HG02852 (cell line): ENCODE measurements at regions not wholly inside any gene's neighbourhood (a gene's known extent, or its start where the extent isn't known, plus 50 kb on each side); places are given as distances from the start of the nearest gene placed in this dataset.
"Not testable (repeated sequence)": the region's sequence is repeated elsewhere in the genome, so short reads cannot be mapped to it uniquely, and the experiment has no call there.

Experiments
- ATAC-seq: cut with Tn5 transposase; IDR thresholded peaks from one replicate; pipeline ENCODE4 v1.9.1; 2021; ENCODE audit warnings: mild to moderate bottlenecking, moderate library complexity; ENCODE audit not compliant: unreplicated experiment

GRCh38 chr6:112846681-112847080, 499.6 kb downstream of the RFPL4B start:
- ATAC-seq, result no peak

DNA sequence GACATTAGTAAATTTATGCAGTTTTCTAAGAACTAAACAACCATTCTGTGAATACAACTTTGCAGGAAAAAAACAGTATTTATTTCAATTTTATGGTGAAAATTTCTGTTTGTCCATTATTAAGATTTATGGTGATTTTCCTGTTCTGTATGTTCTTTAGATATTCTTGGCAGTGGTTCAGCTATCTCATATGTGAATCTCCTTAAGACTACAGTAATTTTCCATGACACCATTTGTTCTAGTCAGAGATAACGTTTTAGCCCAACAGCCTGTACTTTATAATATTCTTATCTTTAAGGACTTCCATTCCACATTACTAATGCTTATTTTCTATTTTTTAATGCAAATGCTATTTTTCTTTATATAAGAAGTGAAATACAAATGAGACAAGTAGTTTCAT, 504.0 kb downstream of the RFPL4B start:
- no peak for ATAC-seq

- ATAC-seq, result no peak
Measured at GRCh38 chr6:112853162-112853561, 506.0 kb downstream of the RFPL4B start.

DNA sequence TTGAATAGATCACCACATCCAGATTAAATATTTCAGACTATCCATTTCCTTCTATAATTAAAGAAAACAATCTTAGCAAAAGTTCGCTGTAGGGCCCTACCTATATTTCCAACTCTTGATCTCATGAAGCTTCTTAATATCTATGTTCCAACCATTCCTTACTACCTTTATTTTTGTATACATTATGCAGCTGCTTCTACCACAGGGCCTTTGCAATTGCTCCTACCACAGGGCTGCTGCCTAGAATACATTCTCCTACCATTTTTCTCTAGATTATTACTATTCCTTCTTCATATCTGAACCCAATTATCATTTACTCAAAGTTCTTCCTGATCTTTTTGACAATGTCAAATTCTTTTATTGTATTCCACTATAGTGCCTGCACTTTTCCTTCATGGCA, 516.6 kb downstream of the RFPL4B start:
- ATAC-seq, result no peak

GRCh38 chr6:112865131-112865530, 518.0 kb downstream of the RFPL4B start:
- ATAC-seq, result no peak

- no peak for ATAC-seq
Measured at GRCh38 chr6:112874881-112875280, 527.8 kb downstream of the RFPL4B start.

DNA sequence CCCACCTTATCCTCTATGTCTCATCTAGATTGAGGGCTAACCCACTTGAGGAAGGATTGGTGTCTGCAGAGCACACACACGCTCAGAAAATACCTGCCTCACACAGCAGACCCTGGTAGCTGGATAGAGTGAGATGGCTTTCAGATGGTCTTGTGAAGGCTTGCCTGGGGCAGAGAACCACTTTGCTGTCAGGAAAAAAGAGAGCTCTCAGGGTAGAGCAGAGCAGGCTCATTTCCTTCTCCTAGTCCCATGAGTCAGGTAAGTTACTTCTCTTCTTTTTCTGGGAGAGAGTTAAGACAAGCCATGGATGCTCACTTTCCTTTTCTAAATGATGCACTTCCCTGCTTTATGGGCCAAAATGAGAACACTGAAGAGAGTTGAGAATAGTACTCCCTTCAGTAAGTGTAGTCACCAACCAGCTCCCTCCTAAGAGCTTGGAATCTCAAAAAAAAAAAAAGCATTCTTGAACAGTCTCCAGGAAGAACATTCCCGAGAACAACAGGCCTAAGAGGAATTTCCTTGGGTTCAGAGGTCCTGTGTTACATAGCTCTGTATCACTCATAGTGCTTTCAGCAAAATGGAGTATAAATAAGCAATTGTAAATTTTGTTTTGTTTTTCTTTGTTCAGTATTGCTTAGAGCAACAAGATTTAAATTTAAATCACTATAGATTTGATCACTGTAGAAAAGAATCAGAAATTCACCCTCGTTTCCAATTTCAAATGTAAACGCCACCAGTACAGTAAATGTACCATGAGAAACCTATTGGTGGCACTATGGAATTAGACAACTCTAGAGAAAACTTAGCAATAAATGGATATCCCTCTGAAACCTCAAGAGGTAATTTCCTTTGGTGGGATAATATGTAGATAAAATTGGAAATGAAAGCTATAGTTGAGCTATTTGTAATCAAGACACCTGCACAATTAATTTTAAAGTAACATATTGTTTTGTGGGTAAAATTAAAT, 530.3 kb downstream of the RFPL4B start:
- no peak for ATAC-seq

GRCh38 chr6:112879920-112880413, 532.8 kb downstream of the RFPL4B start:
- no peak for ATAC-seq

DNA sequence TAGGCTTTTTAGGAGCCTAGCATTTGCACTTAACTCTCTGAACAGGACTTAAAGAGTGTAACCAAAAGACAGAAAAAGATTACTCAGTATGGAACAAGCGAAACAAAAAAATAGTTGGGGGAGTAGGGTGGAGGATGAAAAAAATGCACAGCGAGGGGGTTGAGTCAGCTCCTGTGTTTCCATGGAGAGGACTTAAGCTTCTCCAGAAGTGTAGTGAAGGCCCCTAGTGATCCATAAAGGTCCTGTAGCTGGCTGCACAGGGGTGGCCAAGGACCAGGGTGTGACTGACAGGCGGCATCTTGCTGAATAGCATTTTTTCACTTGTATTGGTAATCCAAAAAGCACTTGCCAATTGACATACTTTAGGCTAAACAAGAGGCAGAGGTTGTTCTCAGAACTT, 533.9 kb downstream of the RFPL4B start:
- ATAC-seq, result no peak

DNA sequence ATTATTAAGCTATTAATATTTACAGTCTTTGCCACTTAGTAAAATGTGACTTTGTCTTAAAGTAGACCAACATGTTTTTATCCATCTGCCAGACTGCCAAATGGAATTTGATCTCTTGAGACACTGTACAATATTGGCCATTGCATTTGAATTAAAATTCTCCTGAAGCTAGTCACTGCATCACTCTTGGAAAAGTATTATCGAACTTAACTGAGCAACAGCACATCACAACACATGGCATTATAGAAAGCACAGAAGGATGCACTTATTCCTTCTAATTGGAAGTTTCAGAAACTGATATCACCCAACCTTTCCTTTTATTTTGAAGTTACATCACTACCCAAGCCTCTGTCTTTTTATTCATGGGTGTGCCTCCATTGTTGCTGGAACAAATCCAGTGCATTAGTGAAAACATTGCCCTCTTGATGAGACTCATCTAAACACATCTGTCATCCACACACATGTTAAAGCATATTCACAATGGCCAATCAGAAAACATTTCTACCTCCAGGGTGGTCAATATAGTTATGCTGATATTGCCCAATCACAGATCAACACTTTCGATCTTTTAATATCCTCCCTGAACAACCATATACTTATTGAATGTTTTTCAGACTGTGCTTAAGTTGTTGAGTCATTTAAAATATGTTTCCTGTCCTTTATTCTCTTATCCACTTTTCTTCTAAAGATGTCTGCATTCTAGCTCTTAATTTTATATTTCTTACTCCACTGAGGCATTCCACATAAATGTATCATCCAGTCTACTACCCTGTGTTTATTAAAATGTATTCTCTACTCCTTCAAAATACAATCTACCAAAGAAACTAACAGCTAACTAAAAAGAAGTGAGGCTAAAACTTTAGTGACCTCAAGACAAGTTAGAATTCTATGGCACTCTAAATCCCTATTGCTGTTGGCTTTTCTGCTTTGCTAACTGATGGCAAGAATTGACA, 535.0 kb downstream of the RFPL4B start:
- no peak for ATAC-seq

GRCh38 chr6:112883095-112883494, 536.0 kb downstream of the RFPL4B start:
- no peak for ATAC-seq

- no peak for ATAC-seq
Measured at GRCh38 chr6:112886415-112886814, 539.3 kb downstream of the RFPL4B start.

GRCh38 chr6:112887424-112887823, 540.3 kb downstream of the RFPL4B start:
- ATAC-seq, result not testable (repeated sequence)

DNA sequence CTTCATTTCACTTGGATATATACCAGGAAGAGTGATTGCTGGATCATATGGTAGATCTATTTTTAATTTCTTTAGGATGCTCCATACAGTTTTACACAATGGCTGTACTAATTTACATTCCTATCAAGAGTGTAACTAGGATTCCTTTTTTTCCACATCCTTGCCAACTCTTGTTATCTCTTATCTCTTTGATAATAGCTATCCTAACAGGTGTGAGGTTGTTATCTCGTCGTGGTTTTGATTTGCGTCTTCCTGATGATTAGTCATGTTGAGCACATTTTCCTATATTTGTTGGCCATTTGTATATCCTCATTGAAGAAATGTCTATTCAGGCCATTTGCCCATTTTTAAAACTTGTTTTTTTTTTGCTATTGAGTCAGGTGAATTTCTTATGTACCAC, 552.4 kb downstream of the RFPL4B start:
- no peak for ATAC-seq

GRCh38 chr6:112903361-112903760, 556.2 kb downstream of the RFPL4B start:
- ATAC-seq, result no peak

- no peak for ATAC-seq
Measured at GRCh38 chr6:112906726-112907125, 559.6 kb downstream of the RFPL4B start.

DNA sequence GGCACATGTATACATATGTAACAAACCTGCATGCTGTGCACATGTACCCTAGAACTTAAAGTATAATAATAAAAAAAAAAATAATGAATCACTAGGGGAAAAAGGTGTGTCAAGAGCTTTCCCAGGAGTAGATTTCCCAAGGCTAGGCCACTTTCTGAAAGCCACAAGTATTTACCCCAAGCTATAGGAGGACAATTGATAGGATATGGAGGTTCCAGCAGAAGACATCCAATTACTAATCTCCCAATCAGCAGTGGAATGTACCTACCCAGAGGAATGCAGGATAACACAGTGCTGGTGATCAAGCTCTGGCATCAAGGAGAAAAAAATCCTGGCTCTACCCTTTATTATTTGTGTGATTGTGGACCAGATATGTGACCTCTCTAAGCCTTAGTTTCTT, 562.7 kb downstream of the RFPL4B start:
- ATAC-seq, result no peak

GRCh38 chr6:112910256-112910655, 563.1 kb downstream of the RFPL4B start:
- no peak for ATAC-seq

DNA sequence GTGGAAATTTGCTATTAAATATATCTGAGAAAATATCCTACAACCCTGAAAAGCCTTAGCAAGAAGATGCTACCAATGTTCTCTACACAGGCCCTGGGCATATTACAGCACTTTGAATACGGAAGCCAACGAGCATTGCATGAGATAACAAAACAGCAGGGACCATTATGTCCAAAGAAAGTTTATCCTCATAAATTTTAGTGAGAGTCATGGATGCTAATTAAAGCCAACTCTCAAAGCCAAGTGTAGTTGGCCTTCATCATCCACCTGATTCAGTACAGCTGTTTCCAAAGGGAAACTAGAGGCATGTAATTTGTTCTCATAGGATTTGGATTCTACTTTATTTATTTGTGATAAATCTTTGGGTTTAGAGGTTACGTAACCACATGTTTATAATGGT, 564.8 kb downstream of the RFPL4B start:
- ATAC-seq, result no peak

DNA sequence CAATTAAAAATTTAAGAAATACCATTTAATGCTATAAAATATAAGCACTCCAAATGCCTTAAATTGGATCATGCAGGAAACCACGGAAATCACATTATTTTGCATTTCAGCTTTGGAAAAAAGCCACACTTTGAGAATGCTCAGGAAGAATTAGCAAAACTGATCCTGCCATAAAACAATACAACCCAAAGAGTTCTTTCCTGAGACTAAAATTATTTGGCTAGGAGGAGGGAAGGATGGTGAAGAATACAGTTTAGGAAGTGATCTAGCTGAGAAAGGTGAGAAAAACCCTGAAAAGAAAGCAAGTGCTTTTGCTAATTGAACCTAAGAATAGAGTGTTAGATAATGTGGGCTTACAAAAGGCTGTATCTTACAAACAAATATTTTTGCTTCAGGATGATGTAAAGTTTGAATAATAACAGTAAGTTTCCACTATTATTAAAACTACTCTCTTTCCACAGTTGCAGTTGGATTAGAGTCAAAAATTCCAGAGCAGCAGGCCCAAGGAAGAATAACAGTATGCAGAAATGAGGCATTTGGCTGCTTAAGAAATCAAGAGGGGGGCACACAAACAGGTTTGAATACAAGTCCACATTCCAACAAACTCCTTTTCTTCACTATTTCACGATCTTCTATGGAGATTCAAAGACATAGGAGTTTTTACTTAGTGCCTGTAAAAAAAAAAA, 565.4 kb downstream of the RFPL4B start:
- no peak for ATAC-seq

GRCh38 chr6:112919744-112920143, 572.6 kb downstream of the RFPL4B start:
- not testable (repeated sequence) for ATAC-seq
